Body of pancreas (tissue), 4 donors: ENCODE measurements at regions not wholly inside any gene's neighbourhood (a gene's known extent, or its start where the extent isn't known, plus 50 kb on each side); places are given as distances from the start of the nearest gene placed in this dataset.

Experiments
- ATAC-seq: fragments of 150-250 bp; one replicate; pipeline ENCODE4 v1.9.1; 2016
- DNase-seq, 4 donors: peaks; one replicate each; pipeline ENCODE4 v3.0.0-alpha.2; 2019
- H3K27ac ChIP-seq, 4 donors: fragments of 200-600 bp; sonication (generic); 1 replicate in 3 of 4; 2 replicates in 1 of 4; pipeline versions ENCODE4 v1.5.1 to v1.6.1; 2016 to 2019; ENCODE audit warnings: mild to moderate bottlenecking in 1 of 4, mixed read lengths in 1 of 4, moderate library complexity in 1 of 4
- H3K27me3 ChIP-seq, 2 donors: fragments of 200-600 bp; sonication (generic); one replicate each; pipeline ENCODE4 v1.6.0; 2016; ENCODE audit warnings: mild to moderate bottlenecking in 1 of 2
- H3K36me3 ChIP-seq, 2 donors: fragments of 200-600 bp; sonication (generic); replicated peaks in 1 of 2; 2 replicates each; pipeline ENCODE4 v1.5.1; 2016; ENCODE audit warnings: low read depth in 2 of 2; ENCODE audit not compliant: insufficient read depth in 1 of 2
- H3K4me1 ChIP-seq: fragments of 200-600 bp; sonication (generic); one replicate; pipeline ENCODE4 v1.6.0; 2016
- H3K4me3 ChIP-seq, 2 donors: fragments of 200-600 bp; sonication (generic); 1 replicate in 1 of 2; 2 replicates in 1 of 2; pipeline ENCODE4 v1.5.1; 2016 to 2019
- H3K9me3 ChIP-seq, 3 donors: fragments of 200-600 bp; sonication (generic); 1 replicate in 2 of 3; 2 replicates in 1 of 3; pipeline ENCODE4 v1.5.1; 2016
- CTCF ChIP-seq, 7 experiments: fragments of 450-650 bp in 4 of 7; fragments of 200-600 bp in 3 of 7; sonication (generic) in 3 of 7; IDR thresholded peaks; one replicate each; pipeline ENCODE4 v1.5.1; 2016 to 2019; ENCODE audit warnings: antibody characterized with exemption in 7 of 7
- POLR2A ChIP-seq, 3 donors: fragments of 450-650 bp; IDR thresholded peaks; one replicate each; pipeline ENCODE4 v1.6.1; 2016; ENCODE audit warnings: antibody characterized with exemption in 3 of 3, mild to moderate bottlenecking in 2 of 3
- WGBS, 2 donors: methylation state at CpG; one replicate each; pipeline ENCODE4 v1.1.5; 2017; 5-methylcytosine and 5-hydroxymethylcytosine counted together
- intact Hi-C: fragments of 100-400 bp; cut with DNase I; formaldehyde crosslinking; loops from one replicate; pipeline ENCODE4 v1.15.1; 2023

- H3K27me3 ChIP-seq: no peaks in the 10 kb centered on the region
- ATAC-seq (no peak), DNase-seq (no peak)
- no peaks in the 10 kb centered on the region for H3K36me3 ChIP-seq
- no peak for TF ChIP-seq POLR2A (IDR thresholded peaks at IDR 0.05)
- TF ChIP-seq CTCF (IDR thresholded peaks at IDR 0.05): no peak
- intact Hi-C loops: no loop called here
- 86% methylated on average over 6 of the region's 6 CpGs for WGBS, 2 donors
- no peaks in the 10 kb centered on the region for H3K9me3 ChIP-seq
- peak overlapping the region in 1 of 4 donors; percentile 56 for H3K27ac ChIP-seq
- no peak overlapping the region for H3K4me3 ChIP-seq
- peaks cover 33% of the 10 kb centered on the region for H3K4me1 ChIP-seq
Measured at GRCh38 chr17:77464988-77465357, 324.2 kb downstream of the SEC14L1 start.

GRCh38 chr17:77465358-77466041 lies 324.7 kb downstream of the SEC14L1 start:
- Histone ChIP-seq H3K27ac (peak overlapping the region in 2 of 4 donors; percentile 24 to 56), H3K4me1 (peaks cover 31% of the 10 kb centered on the region), H3K36me3 (no peaks in the 10 kb centered on the region), H3K27me3 (no peaks in the 10 kb centered on the region), H3K9me3 (no peaks in the 10 kb centered on the region), H3K4me3 (no peak overlapping the region)
- peak; percentile 9 for ATAC-seq
- WGBS, 2 donors: 49 to 92% methylated on average over 7 to 12 of the region's 13 CpGs
- no peak for TF ChIP-seq CTCF (IDR thresholded peaks at IDR 0.05)
- TF ChIP-seq POLR2A (IDR thresholded peaks at IDR 0.05): no peak
- intact Hi-C loops: no loop called here
- peak in 2 of 4 donors; percentile 35 to 75 for DNase-seq

GRCh38 chr17:77466140-77466539 lies 325.4 kb downstream of the SEC14L1 start:
- WGBS, 2 donors: 63 to 97% methylated on average over 3 to 10 of the region's 13 CpGs
- no peak for ATAC-seq
- no peak overlapping the region for H3K4me3 ChIP-seq
- H3K36me3 ChIP-seq: no peaks in the 10 kb centered on the region
- H3K27me3 ChIP-seq: no peaks in the 10 kb centered on the region
- intact Hi-C loops: no loop called here
- H3K4me1 ChIP-seq: peaks cover 36% of the 10 kb centered on the region
- TF ChIP-seq CTCF (IDR thresholded peaks at IDR 0.05) (no peak), POLR2A (IDR thresholded peaks at IDR 0.05) (no peak)
- H3K9me3 ChIP-seq: no peaks in the 10 kb centered on the region
- H3K27ac ChIP-seq: peak overlapping the region in 2 of 4 donors; percentile 24 to 56
- no peak for DNase-seq

GRCh38 chr17:77466596-77467223 lies 325.9 kb downstream of the SEC14L1 start:
- intact Hi-C loops: no loop called here
- Histone ChIP-seq H3K36me3 (no peaks in the 10 kb centered on the region), H3K4me3 (no peak overlapping the region), H3K9me3 (no peaks in the 10 kb centered on the region), H3K27ac (peak overlapping the region in 2 of 4 donors; percentile 24 to 56), H3K27me3 (no peaks in the 10 kb centered on the region), H3K4me1 (peaks cover 41% of the 10 kb centered on the region)
- DNase-seq (no peak), ATAC-seq (no peak)
- 82 to 89% methylated on average over 7 to 24 of the region's 24 CpGs for WGBS, 2 donors
- TF ChIP-seq CTCF (IDR thresholded peaks at IDR 0.05): no peak
- no peak for TF ChIP-seq POLR2A (IDR thresholded peaks at IDR 0.05)

- intact Hi-C loops: no loop called here
- Histone ChIP-seq H3K4me3 (no peak overlapping the region), H3K4me1 (peaks cover 44% of the 10 kb centered on the region), H3K27ac (no peak overlapping the region), H3K36me3 (no peaks in the 10 kb centered on the region), H3K27me3 (no peaks in the 10 kb centered on the region), H3K9me3 (no peaks in the 10 kb centered on the region)
- no peak for ATAC-seq
- no peak for DNase-seq
- 86 to 93% methylated on average over 23 to 25 of the region's 25 CpGs for WGBS, 2 donors
- TF ChIP-seq CTCF (IDR thresholded peaks at IDR 0.05) (no peak), POLR2A (IDR thresholded peaks at IDR 0.05) (no peak)
Measured at GRCh38 chr17:77467521-77467920, 326.8 kb downstream of the SEC14L1 start.
